ENCODE measurements at regions not wholly inside any gene's neighbourhood (a gene's known extent, or its start where the extent isn't known, plus 50 kb on each side); places are given as distances from the start of the nearest gene placed in this dataset.

- Histone ChIP-seq H3K23me2 (ENCODE audit: insufficient read length, low read depth, low read length, poor library complexity, severe bottlenecking) (no peaks in the 10 kb centered on the region), H3K4ac (ENCODE audit: low read depth, low read length) (no peak overlapping the region), H3K18ac (ENCODE audit: insufficient read length, low read depth, low read length) (no peak overlapping the region), H3K79me2 (ENCODE audit: insufficient read depth, low read length) (no peaks in the 10 kb centered on the region), H3K9me3 (ENCODE audit: control insufficient read depth, low read depth, low read length) (no peaks in the 10 kb centered on the region), H2BK5ac (ENCODE audit: insufficient read length, low read length) (no peak overlapping the region), H3K9ac (ENCODE audit: extremely low read depth, insufficient read length, low read length) (no peak overlapping the region), H3K14ac (ENCODE audit: insufficient read depth, low read length) (no peak overlapping the region), H4K91ac (ENCODE audit: insufficient read length, low read depth, low read length) (no peak overlapping the region), H3K27ac (ENCODE audit: insufficient read length, low read depth, low read length) (no peak overlapping the region), H2AK5ac (ENCODE audit: insufficient read length, low read length) (no peak overlapping the region), H2BK120ac (ENCODE audit: low read depth, low read length, poor library complexity, severe bottlenecking) (no peak overlapping the region), H3K79me1 (ENCODE audit: insufficient read depth, low read depth, low read length, poor library complexity, severe bottlenecking) (no peaks in the 10 kb centered on the region), H3K56ac (ENCODE audit: insufficient read length, low read depth, low read length) (no peak overlapping the region), H4K5ac (ENCODE audit: insufficient read length, low read depth, low read length) (no peak overlapping the region), H4K20me1 (ENCODE audit: control insufficient read depth, insufficient read depth, insufficient read length) (no peaks in the 10 kb centered on the region), H3T11ph (ENCODE audit: low read length) (no peak overlapping the region), H3K27me3 (ENCODE audit: insufficient read depth, low read length) (no peaks in the 10 kb centered on the region), H3K4me2 (ENCODE audit: insufficient read depth, insufficient read length, low read length) (no peak overlapping the region), H3K23ac (ENCODE audit: insufficient read length, low read depth, low read length) (no peak overlapping the region), H3K4me1 (ENCODE audit: insufficient read depth, low read length) (no peaks in the 10 kb centered on the region; the same call in 1 of the 2 replicates), H2BK15ac (ENCODE audit: low read depth, low read length) (no peak overlapping the region), H4K8ac (replicated peaks; ENCODE audit: insufficient read length, low read depth, low read length) (no peak overlapping the region), H2BK20ac (ENCODE audit: low read depth, low read length, poor library complexity, severe bottlenecking) (no peak overlapping the region), H2AFZ (ENCODE audit: low read length) (no peak overlapping the region), H2BK12ac (ENCODE audit: insufficient read length, low read depth, low read length) (no peak overlapping the region)
- no CpG with 5 or more reads among the region's 5 CpGs for WGBS (ENCODE audit: extremely low coverage, insufficient read length, low lambda C conversion rate)
- H3K27ac Mint-ChIP-seq = no peak overlapping the region
- H3K36me3 Mint-ChIP-seq (ENCODE audit: insufficient read depth in 1 of 3, low read depth in 3 of 3) = no peaks in the 10 kb centered on the region
- H3K27me3 Mint-ChIP-seq (ENCODE audit: low read depth) = no peaks in the 10 kb centered on the region
- H3K4me3 Mint-ChIP-seq = no peak overlapping the region
- no peak for TF ChIP-seq CTCF (conservative IDR thresholded peaks at IDR 0.05)
- no peak for DNase-seq
- no peaks in the 10 kb centered on the region for H3K9me3 Mint-ChIP-seq
- peaks cover 0 to 14% of the 10 kb centered on the region in 2 experiments; a peak in 1 of 4 replicates for H3K4me1 Mint-ChIP-seq
Measured at GRCh38 chr3:17877299-17877698, 134.9 kb upstream of the TBC1D5 start.
